Psoas muscle (tissue), 7 donors: ENCODE measurements at regions not wholly inside any gene's neighbourhood (a gene's known extent, or its start where the extent isn't known, plus 50 kb on each side); places are given as distances from the start of the nearest gene placed in this dataset.

Source experiments
- ATAC-seq, 4 donors: fragments of 200-7000 bp; cut with Tn5 transposase; one replicate each; pipeline ENCODE4 v1.9.1; 2020; ENCODE audit warnings: moderate library complexity in 3 of 4, mild to moderate bottlenecking in 2 of 4
- DNase-seq, 2 donors: peaks; one replicate each; pipeline ENCODE4 v3.0.0-alpha.2; 2020
- H3K27ac ChIP-seq: fragments of 200-600 bp; one replicate; pipeline ENCODE4 v1.8.0; 2022
- H3K27me3 ChIP-seq, 3 donors: fragments of 200-600 bp in 1 of 3; one replicate each; pipeline versions ENCODE4 v1.6.1 to v1.8.0; 2013 to 2022; ENCODE audit warnings: low read length in 2 of 3, mild to moderate bottlenecking in 2 of 3, moderate library complexity in 1 of 3; ENCODE audit not compliant: insufficient read depth in 3 of 3
- H3K36me3 ChIP-seq, 2 donors: fragments of 200-600 bp in 1 of 2; one replicate each; pipeline versions ENCODE4 v1.6.1 to v1.8.0; 2013 to 2022; ENCODE audit warnings: low read depth in 1 of 2, mild to moderate bottlenecking in 1 of 2, moderate library complexity in 1 of 2; ENCODE audit not compliant: insufficient read depth in 1 of 2
- H3K4me1 ChIP-seq: fragments of 200-600 bp; one replicate; pipeline ENCODE4 v1.8.0; 2022
- H3K4me3 ChIP-seq: fragments of 200-600 bp; one replicate; pipeline ENCODE4 v1.8.0; 2022; ENCODE audit warnings: mild to moderate bottlenecking
- H3K9me3 ChIP-seq: fragments of 200-600 bp; one replicate; pipeline ENCODE4 v1.8.0; 2022
- WGBS, 3 donors: extraction: QIAGEN DNeasy Blood & Tissue Kit; methylation state at CpG; one replicate each; pipeline versions ENCODE4 v1.1.6 to v1.1.7; 2013; 5-methylcytosine and 5-hydroxymethylcytosine counted together
- intact Hi-C, 2 donors: fragments of 100-400 bp; cut with DNase I; formaldehyde crosslinking; loops; one replicate each; pipeline versions ENCODE4 v1.11.0 to v1.14.2; 2022
- TF ChIP-seq, protein P1 (sequence below): fragments of 200-600 bp; IDR thresholded peaks from one replicate; pipeline ENCODE4 v1.8.0; 2022; ENCODE audit warnings: antibody characterized with exemption
- donor health status: healthy with polysubstance abuse.
- donor health status: DM: no; HTN: no; CAD: no; lungs with moderate emphysema.
- donor health status: Bipolar disorder and iron deficiency.
- donor health status: healthy.
- donor health status: DM: yes; HTN: yes; CAD: no.
- donor health status: DM: no; HTN: no; CAD: no.
- donor health status: DM: yes; HTN: yes; CAD: no.

DNA sequence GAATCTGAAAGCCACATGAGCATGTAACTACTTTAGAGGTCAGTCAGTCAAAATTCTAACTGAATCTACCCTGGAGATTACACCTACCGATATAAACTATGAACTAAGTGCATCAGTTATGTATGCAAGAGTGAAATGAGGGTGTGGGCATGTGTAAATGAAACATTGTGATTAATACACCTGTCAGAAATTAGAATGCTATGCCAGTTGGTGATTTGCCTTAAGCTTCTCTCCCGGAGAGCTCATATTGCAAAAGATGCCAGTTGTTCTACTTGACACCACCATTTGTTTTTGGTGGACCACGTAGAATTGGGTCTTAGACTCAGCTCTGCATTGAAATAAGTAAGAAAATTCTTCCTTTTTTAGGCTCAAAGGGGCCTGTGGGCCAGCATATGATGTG, 91.0 kb upstream of the KBTBD8 start:
- WGBS, 3 donors, result 35 to 43% (median 39%) methylated on average over 3 of the region's 3 CpGs
- Histone ChIP-seq H3K4me1 (no peaks in the 10 kb centered on the region), H3K9me3 (no peaks in the 10 kb centered on the region), H3K36me3 (no peaks in the 10 kb centered on the region), H3K27ac (no peak overlapping the region), H3K27me3 (peaks cover 0 to 9% (median 0%) of the 10 kb centered on the region in 3 donors), H3K4me3 (no peak overlapping the region)
- ATAC-seq, result no peak
- intact Hi-C loops, result no loop called here
- no peak for DNase-seq
- TF ChIP-seq, protein P1, sequence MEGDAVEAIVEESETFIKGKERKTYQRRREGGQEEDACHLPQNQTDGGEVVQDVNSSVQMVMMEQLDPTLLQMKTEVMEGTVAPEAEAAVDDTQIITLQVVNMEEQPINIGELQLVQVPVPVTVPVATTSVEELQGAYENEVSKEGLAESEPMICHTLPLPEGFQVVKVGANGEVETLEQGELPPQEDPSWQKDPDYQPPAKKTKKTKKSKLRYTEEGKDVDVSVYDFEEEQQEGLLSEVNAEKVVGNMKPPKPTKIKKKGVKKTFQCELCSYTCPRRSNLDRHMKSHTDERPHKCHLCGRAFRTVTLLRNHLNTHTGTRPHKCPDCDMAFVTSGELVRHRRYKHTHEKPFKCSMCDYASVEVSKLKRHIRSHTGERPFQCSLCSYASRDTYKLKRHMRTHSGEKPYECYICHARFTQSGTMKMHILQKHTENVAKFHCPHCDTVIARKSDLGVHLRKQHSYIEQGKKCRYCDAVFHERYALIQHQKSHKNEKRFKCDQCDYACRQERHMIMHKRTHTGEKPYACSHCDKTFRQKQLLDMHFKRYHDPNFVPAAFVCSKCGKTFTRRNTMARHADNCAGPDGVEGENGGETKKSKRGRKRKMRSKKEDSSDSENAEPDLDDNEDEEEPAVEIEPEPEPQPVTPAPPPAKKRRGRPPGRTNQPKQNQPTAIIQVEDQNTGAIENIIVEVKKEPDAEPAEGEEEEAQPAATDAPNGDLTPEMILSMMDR, result no peak

DNA sequence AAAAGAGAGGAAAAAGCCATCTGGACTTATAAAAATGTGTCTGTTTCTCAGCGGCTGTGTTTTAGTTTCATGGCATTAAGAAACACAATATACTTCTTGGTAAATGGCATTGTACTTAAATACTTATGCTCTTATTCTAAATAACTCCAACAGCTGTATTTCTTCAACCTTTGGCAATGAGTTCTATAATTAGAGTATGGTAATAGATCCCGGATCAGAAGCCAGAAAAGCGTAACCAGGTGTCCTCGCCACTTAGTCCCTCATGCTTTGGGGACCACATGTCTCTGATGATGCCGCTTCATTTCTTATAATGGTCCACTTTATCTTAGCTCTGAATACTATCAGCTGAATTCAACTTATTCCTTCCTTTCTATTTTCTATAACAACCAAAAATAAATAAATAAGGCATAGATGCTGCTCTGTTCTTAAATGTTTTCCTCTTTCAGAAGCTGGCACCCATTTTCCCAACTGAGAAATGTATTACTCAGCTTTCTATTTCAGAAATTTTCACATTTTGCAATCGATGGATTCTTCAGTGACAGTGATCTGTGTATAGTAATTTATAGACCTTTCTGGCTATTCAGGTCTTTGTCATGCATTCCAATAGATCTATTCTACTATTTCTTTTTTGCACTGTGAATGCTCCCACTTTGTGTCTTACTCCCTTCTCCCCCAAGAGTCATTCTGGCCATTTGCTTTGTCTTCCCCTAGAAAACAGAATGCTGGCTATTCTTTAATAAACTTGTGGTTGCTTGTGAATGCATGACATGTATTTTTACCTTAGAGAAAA, 87.6 kb upstream of the KBTBD8 start:
- intact Hi-C loops, result no loop called here
- TF ChIP-seq, protein P1, result no peak
- DNase-seq (no peak), ATAC-seq (no peak)
- H3K4me3 ChIP-seq, result no peak overlapping the region
- H3K36me3 ChIP-seq, result no peaks in the 10 kb centered on the region
- H3K4me1 ChIP-seq, result no peaks in the 10 kb centered on the region
- no peaks in the 10 kb centered on the region for H3K9me3 ChIP-seq
- H3K27ac ChIP-seq, result no peak overlapping the region
- H3K27me3 ChIP-seq, result peaks cover 0 to 9% (median 0%) of the 10 kb centered on the region in 3 donors
- 36 to 51% (median 40%) methylated on average over 6 of the region's 6 CpGs for WGBS, 3 donors

DNA sequence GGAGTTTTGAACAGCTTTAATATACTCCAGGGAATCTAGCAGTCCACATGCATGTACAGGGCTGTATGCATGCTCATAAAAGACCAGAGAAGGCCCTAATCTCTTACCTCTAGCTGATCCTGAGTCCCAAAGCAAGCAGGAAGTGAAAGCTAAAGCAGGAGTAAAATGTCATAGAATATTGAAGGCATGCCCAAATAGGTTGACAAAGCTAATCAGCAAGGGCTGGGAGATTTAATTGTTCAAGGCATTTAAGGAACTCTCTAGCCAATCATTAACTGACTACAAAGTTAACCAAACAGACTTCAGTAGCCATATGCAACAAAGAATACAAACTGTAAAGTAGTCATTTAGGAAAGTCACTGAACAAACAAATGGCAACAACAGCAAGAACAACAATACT, 85.8 kb upstream of the KBTBD8 start:
- no peaks in the 10 kb centered on the region for H3K4me1 ChIP-seq
- no peak overlapping the region for H3K4me3 ChIP-seq
- H3K36me3 ChIP-seq, result no peaks in the 10 kb centered on the region
- TF ChIP-seq, protein P1, result no peak
- no peak for ATAC-seq
- intact Hi-C loops, result no loop called here
- H3K27ac ChIP-seq, result no peak overlapping the region
- H3K9me3 ChIP-seq, result no peaks in the 10 kb centered on the region
- no peak for DNase-seq
- H3K27me3 ChIP-seq, result peaks cover 0 to 9% (median 0%) of the 10 kb centered on the region in 3 donors

DNA sequence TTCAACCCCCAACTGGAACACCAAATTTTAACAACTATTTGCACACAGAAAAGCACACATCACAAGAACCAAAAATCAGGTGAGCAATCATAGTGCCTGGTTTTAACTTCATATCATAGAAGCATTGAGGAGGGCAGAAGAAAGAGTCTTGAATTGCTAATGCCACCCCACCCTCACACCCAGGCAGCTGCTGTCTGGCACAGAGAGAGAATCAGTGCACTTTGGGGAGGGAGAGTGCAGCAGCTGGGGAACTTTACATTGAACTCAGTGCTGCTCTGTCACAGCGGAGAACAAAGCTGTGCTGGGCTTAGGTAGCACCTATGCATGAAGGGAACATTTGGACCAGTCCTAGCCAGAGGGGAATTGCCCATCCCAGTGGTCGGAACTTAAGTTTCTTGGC, 76.0 kb upstream of the KBTBD8 start:
- no peak overlapping the region for H3K27ac ChIP-seq
- ATAC-seq (no peak), DNase-seq (no peak)
- intact Hi-C loops, result no loop called here
- TF ChIP-seq, protein P1, result no peak
- H3K36me3 ChIP-seq, result no peaks in the 10 kb centered on the region
- H3K27me3 ChIP-seq, result no peaks in the 10 kb centered on the region
- 62 to 73% (median 68%) methylated on average over 2 of the region's 2 CpGs for whole genome bisulfite sequencing, 3 donors
- no peaks in the 10 kb centered on the region for H3K9me3 ChIP-seq
- no peak overlapping the region for H3K4me3 ChIP-seq
- no peaks in the 10 kb centered on the region for H3K4me1 ChIP-seq

DNA sequence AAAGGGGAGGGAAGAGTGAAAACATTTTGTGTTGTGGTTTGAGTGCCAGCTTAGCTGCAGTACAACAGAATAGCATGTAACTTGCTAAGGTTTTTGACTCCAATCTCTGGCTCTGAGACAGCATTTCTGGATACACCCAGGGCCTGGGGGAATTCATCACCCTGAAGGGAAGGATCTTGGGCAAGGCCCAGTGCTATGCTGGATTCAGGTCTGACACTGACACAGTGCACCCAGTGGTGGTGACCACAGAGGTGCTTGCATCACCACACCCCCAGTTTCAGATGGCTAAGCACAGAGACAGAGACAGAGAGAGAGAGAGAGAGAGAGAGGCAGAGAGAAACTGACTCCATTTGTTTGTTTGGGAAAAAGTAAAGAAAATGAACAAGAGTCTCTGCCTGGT, 74.1 kb upstream of the KBTBD8 start:
- no peak overlapping the region for H3K27ac ChIP-seq
- H3K36me3 ChIP-seq, result no peaks in the 10 kb centered on the region
- intact Hi-C loops, result no loop called here
- ATAC-seq (no peak), DNase-seq (no peak)
- H3K4me3 ChIP-seq, result no peak overlapping the region
- no peaks in the 10 kb centered on the region for H3K27me3 ChIP-seq
- no peaks in the 10 kb centered on the region for H3K9me3 ChIP-seq
- TF ChIP-seq, protein P1, result no peak
- H3K4me1 ChIP-seq, result no peaks in the 10 kb centered on the region
